ENCODE measurements at regions not wholly inside any gene's neighbourhood (a gene's known extent, or its start where the extent isn't known, plus 50 kb on each side); places are given as distances from the start of the nearest gene placed in this dataset.

DNA sequence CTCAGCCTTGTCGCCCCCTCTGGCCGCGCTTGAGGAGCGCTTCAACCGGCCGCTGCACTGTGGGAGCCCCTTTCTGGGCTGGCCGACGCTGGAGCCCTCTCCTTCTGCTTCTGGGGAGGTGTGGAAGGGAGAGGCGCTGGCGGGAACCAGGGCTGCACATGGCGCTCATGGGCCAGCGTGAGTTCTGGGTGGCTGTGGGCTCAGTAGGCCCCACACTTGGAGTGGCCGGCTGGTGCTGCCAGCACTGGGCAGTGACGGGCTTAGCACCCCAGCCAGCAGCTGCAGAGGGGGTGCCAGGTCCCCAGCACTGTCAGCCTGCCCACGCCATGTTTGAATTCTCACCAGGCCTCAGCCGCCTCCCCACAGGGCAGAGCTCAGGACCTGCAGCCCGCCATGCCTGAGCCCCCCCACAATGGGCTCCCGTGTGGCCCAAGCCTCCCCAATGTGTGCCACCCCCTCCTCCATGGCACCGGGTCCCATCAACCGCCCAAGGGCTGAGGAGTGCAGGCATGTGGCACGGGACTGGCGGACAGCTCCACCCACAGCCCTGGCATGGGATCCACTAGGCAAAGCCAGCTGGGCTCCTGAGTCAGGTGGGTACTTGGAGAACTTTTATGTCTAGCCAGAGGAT is 615.2 kb downstream of the TRIML1 start:
- DNase-seq (ENCODE audit: low spot score in 2 of 2, unreplicated experiment in 2 of 2): no peak
- Mint-ChIP-seq H3K27me3 (ENCODE audit: low read depth) (no peaks in the 10 kb centered on the region), H3K27ac (no peak overlapping the region), H3K9me3 (peaks cover 22% of the 10 kb centered on the region), H3K4me3 (no peak overlapping the region), H3K36me3 (no peaks in the 10 kb centered on the region), H3K4me1 (no peaks in the 10 kb centered on the region)
- TF ChIP-seq, protein P1, sequence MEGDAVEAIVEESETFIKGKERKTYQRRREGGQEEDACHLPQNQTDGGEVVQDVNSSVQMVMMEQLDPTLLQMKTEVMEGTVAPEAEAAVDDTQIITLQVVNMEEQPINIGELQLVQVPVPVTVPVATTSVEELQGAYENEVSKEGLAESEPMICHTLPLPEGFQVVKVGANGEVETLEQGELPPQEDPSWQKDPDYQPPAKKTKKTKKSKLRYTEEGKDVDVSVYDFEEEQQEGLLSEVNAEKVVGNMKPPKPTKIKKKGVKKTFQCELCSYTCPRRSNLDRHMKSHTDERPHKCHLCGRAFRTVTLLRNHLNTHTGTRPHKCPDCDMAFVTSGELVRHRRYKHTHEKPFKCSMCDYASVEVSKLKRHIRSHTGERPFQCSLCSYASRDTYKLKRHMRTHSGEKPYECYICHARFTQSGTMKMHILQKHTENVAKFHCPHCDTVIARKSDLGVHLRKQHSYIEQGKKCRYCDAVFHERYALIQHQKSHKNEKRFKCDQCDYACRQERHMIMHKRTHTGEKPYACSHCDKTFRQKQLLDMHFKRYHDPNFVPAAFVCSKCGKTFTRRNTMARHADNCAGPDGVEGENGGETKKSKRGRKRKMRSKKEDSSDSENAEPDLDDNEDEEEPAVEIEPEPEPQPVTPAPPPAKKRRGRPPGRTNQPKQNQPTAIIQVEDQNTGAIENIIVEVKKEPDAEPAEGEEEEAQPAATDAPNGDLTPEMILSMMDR (IDR thresholded peaks at IDR 0.05; ENCODE audit: unreplicated experiment): no peak

DNA sequence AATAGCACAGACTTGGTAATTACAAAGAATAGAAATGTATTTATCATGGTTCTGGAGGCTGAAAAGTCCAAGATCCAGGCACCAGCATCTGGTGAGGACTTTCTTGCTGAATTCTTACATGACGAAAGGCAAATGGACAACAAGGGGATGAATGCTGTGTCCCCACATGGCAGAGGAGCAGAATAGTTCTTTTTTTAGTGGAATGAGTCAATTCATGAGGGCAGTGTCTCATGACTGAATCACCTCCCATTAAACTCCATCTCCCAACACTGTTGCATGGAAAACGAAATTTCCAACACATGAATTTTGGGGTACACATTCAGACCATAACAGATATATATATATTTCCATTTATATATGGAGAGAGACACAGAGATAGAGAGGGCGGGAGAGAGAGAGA is 628.3 kb downstream of the TRIML1 start:
- TF ChIP-seq, protein P1 (IDR thresholded peaks at IDR 0.05; ENCODE audit: unreplicated experiment): no peak
- Mint-ChIP-seq H3K27me3 (ENCODE audit: low read depth) (no peaks in the 10 kb centered on the region), H3K4me3 (no peak overlapping the region), H3K9me3 (peaks cover 22% of the 10 kb centered on the region), H3K27ac (no peak overlapping the region), H3K36me3 (no peaks in the 10 kb centered on the region), H3K4me1 (no peaks in the 10 kb centered on the region)
- DNase-seq (ENCODE audit: low spot score in 2 of 2, unreplicated experiment in 2 of 2): no peak

DNA sequence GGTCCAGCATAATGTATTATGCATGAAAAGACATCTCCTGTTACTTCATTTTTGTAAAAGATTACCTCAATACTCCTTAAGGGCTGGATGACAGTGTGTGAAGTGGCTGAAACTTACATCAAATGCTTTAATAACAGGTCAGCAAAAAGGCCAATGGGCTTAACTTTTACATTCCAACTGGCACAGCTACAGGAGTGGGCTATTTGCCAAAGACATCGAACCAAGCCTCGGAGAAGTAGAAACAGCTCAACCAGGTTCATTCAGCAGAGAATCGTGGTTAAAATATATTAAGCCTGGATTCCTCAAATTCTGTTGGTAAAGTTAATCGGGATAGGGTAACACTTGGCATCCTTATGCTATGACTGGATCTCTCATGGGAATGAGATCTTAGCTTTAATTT is 639.7 kb downstream of the TRIML1 start:
- peaks cover 11% of the 10 kb centered on the region for H3K9me3 Mint-ChIP-seq
- no peaks in the 10 kb centered on the region for H3K36me3 Mint-ChIP-seq
- H3K4me1 Mint-ChIP-seq: peaks cover 3% of the 10 kb centered on the region
- no peaks in the 10 kb centered on the region for H3K27me3 Mint-ChIP-seq (ENCODE audit: low read depth)
- no peak overlapping the region for H3K27ac Mint-ChIP-seq
- no peak for DNase-seq (ENCODE audit: low spot score in 2 of 2, unreplicated experiment in 2 of 2)
- TF ChIP-seq, protein P1 (IDR thresholded peaks at IDR 0.05; ENCODE audit: unreplicated experiment): no peak
- H3K4me3 Mint-ChIP-seq: no peak overlapping the region

DNA sequence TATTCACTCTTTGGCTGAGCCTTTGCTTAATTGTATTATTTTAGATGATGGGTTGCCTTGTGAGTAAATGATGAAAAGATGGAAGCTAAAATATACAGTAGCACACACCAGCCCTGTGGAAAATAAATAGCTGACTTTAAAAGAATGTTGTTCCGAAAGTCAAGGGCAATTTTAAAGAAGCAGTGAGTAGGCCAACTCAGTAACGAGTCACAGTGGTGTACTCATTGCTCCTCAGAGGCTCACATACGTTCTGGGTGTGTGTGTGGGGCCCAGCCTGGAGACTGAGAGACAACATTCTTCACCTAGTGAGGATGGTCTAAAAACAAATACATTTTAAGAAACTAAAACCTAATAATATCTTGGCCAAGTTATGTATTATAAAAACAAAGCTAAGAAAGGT is 640.3 kb downstream of the TRIML1 start:
- TF ChIP-seq, protein P1 (IDR thresholded peaks at IDR 0.05; ENCODE audit: unreplicated experiment): no peak
- H3K36me3 Mint-ChIP-seq: no peaks in the 10 kb centered on the region
- peaks cover 7% of the 10 kb centered on the region for H3K9me3 Mint-ChIP-seq
- no peak overlapping the region for H3K4me3 Mint-ChIP-seq
- H3K27ac Mint-ChIP-seq: no peak overlapping the region
- H3K27me3 Mint-ChIP-seq (ENCODE audit: low read depth): no peaks in the 10 kb centered on the region
- H3K4me1 Mint-ChIP-seq: peaks cover 4% of the 10 kb centered on the region
- no peak for DNase-seq (ENCODE audit: low spot score in 2 of 2, unreplicated experiment in 2 of 2)

DNA sequence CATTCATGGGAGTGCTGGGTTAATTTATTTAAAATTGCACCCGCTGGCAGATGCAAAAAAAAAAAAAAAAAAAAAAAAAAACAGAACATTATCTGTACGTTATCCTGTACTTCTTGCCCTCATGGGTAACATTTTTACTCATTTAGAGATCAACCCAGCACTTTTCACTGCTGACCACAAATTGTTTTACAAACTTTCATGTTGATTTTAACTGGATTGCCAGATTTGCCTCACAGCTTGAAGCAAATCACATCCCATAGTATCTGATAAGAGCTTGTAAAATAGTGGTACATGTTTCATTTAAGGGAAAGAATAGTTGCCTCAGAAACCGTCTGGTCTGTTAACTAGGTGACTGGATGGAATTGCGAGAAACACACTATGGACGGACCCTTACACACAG is 640.8 kb downstream of the TRIML1 start:
- Mint-ChIP-seq H3K27ac (no peak overlapping the region), H3K4me1 (peaks cover 4% of the 10 kb centered on the region), H3K36me3 (no peaks in the 10 kb centered on the region), H3K4me3 (no peak overlapping the region), H3K27me3 (ENCODE audit: low read depth) (no peaks in the 10 kb centered on the region), H3K9me3 (peaks cover 3% of the 10 kb centered on the region)
- TF ChIP-seq, protein P1 (IDR thresholded peaks at IDR 0.05; ENCODE audit: unreplicated experiment): no peak
- no peak for DNase-seq (ENCODE audit: low spot score in 2 of 2, unreplicated experiment in 2 of 2)

DNA sequence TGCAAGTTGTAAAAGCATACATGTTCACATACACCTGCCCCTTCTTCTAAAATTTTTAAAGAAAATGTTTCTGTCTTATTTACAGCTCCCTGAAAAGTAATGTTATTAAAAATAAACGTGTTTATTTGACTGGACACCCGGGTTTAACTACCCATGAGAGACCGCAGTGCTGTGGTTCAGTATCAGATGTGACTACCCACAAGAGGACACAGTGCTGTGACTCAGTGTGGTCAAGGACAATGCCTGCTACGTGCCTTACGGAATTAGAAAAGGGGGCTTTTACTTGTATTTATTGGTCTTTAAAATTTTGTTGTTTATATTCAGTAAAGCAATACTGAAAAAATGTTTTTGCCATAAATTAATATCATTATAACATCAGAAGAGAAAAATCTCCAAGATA is 641.4 kb downstream of the TRIML1 start:
- Mint-ChIP-seq H3K27me3 (ENCODE audit: low read depth) (no peaks in the 10 kb centered on the region), H3K27ac (no peak overlapping the region), H3K36me3 (no peaks in the 10 kb centered on the region), H3K4me3 (no peak overlapping the region), H3K9me3 (no peaks in the 10 kb centered on the region), H3K4me1 (peaks cover 4% of the 10 kb centered on the region)
- TF ChIP-seq, protein P1 (IDR thresholded peaks at IDR 0.05; ENCODE audit: unreplicated experiment): no peak
- DNase-seq (ENCODE audit: low spot score in 2 of 2, unreplicated experiment in 2 of 2): no peak
